ENCODE measurements at regions not wholly inside any gene's neighbourhood (a gene's known extent, or its start where the extent isn't known, plus 50 kb on each side); places are given as distances from the start of the nearest gene placed in this dataset.

GRCh38 chr3:22319446-22319845, 568.4 kb upstream of the ZNF385D start:
- H3K9me3 Mint-ChIP-seq: peaks cover 11% of the 10 kb centered on the region
- no peaks in the 10 kb centered on the region for H3K27me3 Mint-ChIP-seq (ENCODE audit: low read depth)
- DNase-seq (ENCODE audit: low spot score): no peak
- no peaks in the 10 kb centered on the region for H3K36me3 Mint-ChIP-seq (ENCODE audit: low read depth)
- no peak overlapping the region for H3K27ac Mint-ChIP-seq
- H3K4me3 Mint-ChIP-seq: no peak overlapping the region
- no peaks in the 10 kb centered on the region for H3K4me1 Mint-ChIP-seq (ENCODE audit: low read depth)

- Mint-ChIP-seq H3K27me3 (ENCODE audit: low read depth) (no peaks in the 10 kb centered on the region), H3K36me3 (ENCODE audit: low read depth) (no peaks in the 10 kb centered on the region), H3K9me3 (peaks cover 6% of the 10 kb centered on the region), H3K4me3 (no peak overlapping the region), H3K27ac (no peak overlapping the region), H3K4me1 (ENCODE audit: low read depth) (no peaks in the 10 kb centered on the region)
- no peak for DNase-seq (ENCODE audit: low spot score)
These were observed 571.9 kb upstream of the ZNF385D start for GRCh38 chr3:22322861-22323260.

GRCh38 chr3:22326305-22326704, 575.3 kb upstream of the ZNF385D start:
- H3K4me1 Mint-ChIP-seq (ENCODE audit: low read depth): no peaks in the 10 kb centered on the region
- no peak for DNase-seq (ENCODE audit: low spot score)
- no peak overlapping the region for H3K4me3 Mint-ChIP-seq
- peaks cover 3% of the 10 kb centered on the region for H3K9me3 Mint-ChIP-seq
- H3K27me3 Mint-ChIP-seq (ENCODE audit: low read depth): no peaks in the 10 kb centered on the region
- H3K36me3 Mint-ChIP-seq (ENCODE audit: low read depth): no peaks in the 10 kb centered on the region
- H3K27ac Mint-ChIP-seq: no peak overlapping the region

- H3K27ac Mint-ChIP-seq: no peak overlapping the region
- no peaks in the 10 kb centered on the region for H3K9me3 Mint-ChIP-seq
- no peaks in the 10 kb centered on the region for H3K36me3 Mint-ChIP-seq (ENCODE audit: low read depth)
- H3K4me3 Mint-ChIP-seq: no peak overlapping the region
- no peaks in the 10 kb centered on the region for H3K27me3 Mint-ChIP-seq (ENCODE audit: low read depth)
- H3K4me1 Mint-ChIP-seq (ENCODE audit: low read depth): no peaks in the 10 kb centered on the region
- DNase-seq (ENCODE audit: low spot score): no peak
These were observed 584.0 kb upstream of the ZNF385D start for GRCh38 chr3:22334996-22335395.

DNA sequence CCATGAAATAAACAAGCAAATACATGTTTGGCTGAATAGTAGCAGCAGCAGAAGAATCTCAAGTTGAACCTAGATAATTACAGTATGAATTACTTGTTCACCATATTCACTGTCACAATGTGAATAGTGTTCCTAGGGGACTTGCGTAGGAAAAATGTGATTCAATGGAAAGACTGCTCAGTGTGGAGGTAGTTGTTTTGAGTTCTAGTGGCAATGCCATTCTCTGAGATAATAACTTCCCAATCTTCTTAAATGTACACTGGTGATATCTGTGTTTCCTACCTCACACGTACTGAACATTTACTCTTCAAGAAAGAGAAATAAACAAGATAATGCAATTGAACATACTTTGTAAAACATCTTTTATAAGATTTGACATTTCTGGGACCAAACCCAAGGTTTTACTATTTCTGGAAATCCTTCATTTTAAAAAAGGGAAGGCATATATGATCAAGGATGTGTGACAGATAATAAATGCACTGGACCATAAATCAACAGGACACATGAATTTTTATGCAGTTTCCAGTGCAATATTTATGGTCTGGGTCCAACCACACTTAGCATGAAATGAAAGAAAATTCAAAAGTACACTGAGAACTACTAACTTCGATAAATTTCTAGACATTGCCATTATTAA, 598.3 kb upstream of the ZNF385D start:
- H3K4me1 Mint-ChIP-seq (ENCODE audit: low read depth): no peaks in the 10 kb centered on the region
- no peak for DNase-seq (ENCODE audit: low spot score)
- no peaks in the 10 kb centered on the region for H3K27me3 Mint-ChIP-seq (ENCODE audit: low read depth)
- H3K27ac Mint-ChIP-seq: no peak overlapping the region
- no peaks in the 10 kb centered on the region for H3K36me3 Mint-ChIP-seq (ENCODE audit: low read depth)
- H3K9me3 Mint-ChIP-seq: no peaks in the 10 kb centered on the region
- no peak overlapping the region for H3K4me3 Mint-ChIP-seq

DNA sequence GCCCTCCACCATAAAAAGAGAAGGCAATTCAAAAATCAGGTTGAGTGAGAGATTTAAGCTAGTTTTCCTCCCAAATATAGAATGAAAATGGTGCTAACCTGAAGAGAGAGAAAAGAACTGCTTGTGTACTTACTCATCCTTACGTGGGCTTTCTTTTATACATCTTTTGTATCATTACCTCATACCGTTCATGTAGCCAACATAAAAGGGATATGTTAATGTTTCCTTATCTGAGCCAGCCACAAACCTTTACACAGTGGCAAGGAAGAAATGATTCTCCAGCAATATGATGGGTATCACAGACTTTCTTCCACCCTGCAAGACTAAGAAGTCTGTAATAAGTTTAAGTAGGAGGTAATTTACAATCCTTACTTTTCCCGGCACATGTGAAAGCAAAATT, 600.8 kb upstream of the ZNF385D start:
- Mint-ChIP-seq H3K9me3 (no peaks in the 10 kb centered on the region), H3K36me3 (ENCODE audit: low read depth) (no peaks in the 10 kb centered on the region), H3K4me3 (no peak overlapping the region), H3K27me3 (ENCODE audit: low read depth) (no peaks in the 10 kb centered on the region), H3K4me1 (ENCODE audit: low read depth) (no peaks in the 10 kb centered on the region), H3K27ac (no peak overlapping the region)
- no peak for DNase-seq (ENCODE audit: low spot score)

DNA sequence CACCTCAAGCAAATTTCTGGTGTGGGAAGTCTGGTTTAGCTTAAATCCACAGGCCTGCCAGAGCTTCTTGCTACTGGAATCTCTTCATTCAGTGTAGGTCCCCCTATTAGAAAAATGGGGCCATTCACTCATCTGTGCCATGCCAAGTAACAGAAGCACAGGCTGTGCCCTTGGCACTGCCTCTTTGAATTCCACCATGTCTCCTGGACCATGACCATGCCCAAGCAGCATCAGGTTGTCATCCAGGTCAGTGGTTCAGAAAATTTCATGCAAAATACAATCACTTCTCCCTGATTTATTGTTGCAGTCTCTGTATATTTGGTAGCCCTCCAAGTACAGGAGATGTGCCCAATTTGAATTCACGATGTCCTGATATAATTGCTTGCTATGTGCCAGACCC, 602.1 kb upstream of the ZNF385D start:
- Mint-ChIP-seq H3K4me1 (ENCODE audit: low read depth) (no peaks in the 10 kb centered on the region), H3K9me3 (no peaks in the 10 kb centered on the region), H3K4me3 (no peak overlapping the region), H3K27ac (no peak overlapping the region), H3K36me3 (ENCODE audit: low read depth) (no peaks in the 10 kb centered on the region), H3K27me3 (ENCODE audit: low read depth) (no peaks in the 10 kb centered on the region)
- no peak for DNase-seq (ENCODE audit: low spot score)

DNA sequence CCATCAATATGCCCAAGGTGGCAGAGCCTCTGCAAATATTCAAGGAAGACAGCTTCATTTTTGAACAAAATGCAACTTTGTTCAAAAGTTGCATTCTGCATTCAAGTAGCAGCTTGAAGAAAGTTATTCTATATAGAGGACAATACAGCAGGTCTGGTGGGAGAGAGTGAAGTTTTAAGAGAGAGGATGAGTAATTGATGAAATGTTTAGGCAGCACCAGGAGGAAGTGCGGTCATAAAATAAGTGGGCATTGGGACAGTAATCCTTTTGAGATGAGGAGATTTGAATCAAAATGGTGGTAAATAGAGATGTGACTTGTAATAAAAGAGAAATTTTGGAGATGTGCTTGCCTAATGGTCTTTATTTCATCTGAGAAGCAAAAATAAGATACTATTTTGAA, 607.3 kb upstream of the ZNF385D start:
- Mint-ChIP-seq H3K27me3 (ENCODE audit: low read depth) (no peaks in the 10 kb centered on the region), H3K9me3 (no peaks in the 10 kb centered on the region), H3K27ac (no peak overlapping the region), H3K4me3 (no peak overlapping the region), H3K4me1 (ENCODE audit: low read depth) (no peaks in the 10 kb centered on the region), H3K36me3 (ENCODE audit: low read depth) (no peaks in the 10 kb centered on the region)
- no peak for DNase-seq (ENCODE audit: low spot score)

- no peak for DNase-seq (ENCODE audit: low spot score)
- H3K4me3 Mint-ChIP-seq: no peak overlapping the region
- no peaks in the 10 kb centered on the region for H3K27me3 Mint-ChIP-seq (ENCODE audit: low read depth)
- no peaks in the 10 kb centered on the region for H3K4me1 Mint-ChIP-seq (ENCODE audit: low read depth)
- no peaks in the 10 kb centered on the region for H3K36me3 Mint-ChIP-seq (ENCODE audit: low read depth)
- H3K27ac Mint-ChIP-seq: no peak overlapping the region
- no peaks in the 10 kb centered on the region for H3K9me3 Mint-ChIP-seq
These were observed 609.2 kb upstream of the ZNF385D start for GRCh38 chr3:22360164-22360563.

GRCh38 chr3:22360970-22361369, 610.0 kb upstream of the ZNF385D start:
- H3K27me3 Mint-ChIP-seq (ENCODE audit: low read depth): no peaks in the 10 kb centered on the region
- no peaks in the 10 kb centered on the region for H3K36me3 Mint-ChIP-seq (ENCODE audit: low read depth)
- no peaks in the 10 kb centered on the region for H3K9me3 Mint-ChIP-seq
- no peak overlapping the region for H3K27ac Mint-ChIP-seq
- no peak for DNase-seq (ENCODE audit: low spot score)
- H3K4me3 Mint-ChIP-seq: no peak overlapping the region
- no peaks in the 10 kb centered on the region for H3K4me1 Mint-ChIP-seq (ENCODE audit: low read depth)

- Mint-ChIP-seq H3K4me1 (ENCODE audit: low read depth) (no peaks in the 10 kb centered on the region), H3K9me3 (no peaks in the 10 kb centered on the region), H3K27me3 (ENCODE audit: low read depth) (no peaks in the 10 kb centered on the region), H3K27ac (no peak overlapping the region), H3K36me3 (ENCODE audit: low read depth) (no peaks in the 10 kb centered on the region), H3K4me3 (no peak overlapping the region)
- no peak for DNase-seq (ENCODE audit: low spot score)
These were observed 610.5 kb upstream of the ZNF385D start for GRCh38 chr3:22361521-22361920.

DNA sequence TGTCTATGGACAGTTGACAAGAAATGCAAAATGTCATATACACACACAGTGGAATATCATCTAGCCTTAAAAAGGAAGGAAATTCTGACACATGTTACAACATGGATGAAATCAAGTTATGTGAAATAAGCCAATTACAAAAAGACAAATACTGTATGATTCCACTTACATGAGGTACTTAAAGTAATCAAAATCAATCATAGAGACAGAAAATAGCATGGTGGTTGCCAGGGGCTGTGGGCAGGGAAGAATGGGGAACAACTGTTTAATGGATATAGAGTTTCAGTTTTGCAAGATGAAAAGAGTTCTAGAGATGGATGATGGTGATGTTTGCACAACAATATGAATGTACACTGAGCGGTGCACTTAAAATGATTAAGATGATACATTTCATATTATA, 613.8 kb upstream of the ZNF385D start:
- H3K4me3 Mint-ChIP-seq: no peak overlapping the region
- H3K27me3 Mint-ChIP-seq (ENCODE audit: low read depth): no peaks in the 10 kb centered on the region
- no peaks in the 10 kb centered on the region for H3K36me3 Mint-ChIP-seq (ENCODE audit: low read depth)
- DNase-seq (ENCODE audit: low spot score): no peak
- H3K27ac Mint-ChIP-seq: no peak overlapping the region
- no peaks in the 10 kb centered on the region for H3K9me3 Mint-ChIP-seq
- H3K4me1 Mint-ChIP-seq (ENCODE audit: low read depth): no peaks in the 10 kb centered on the region

- Mint-ChIP-seq H3K4me1 (ENCODE audit: low read depth) (no peaks in the 10 kb centered on the region), H3K9me3 (no peaks in the 10 kb centered on the region), H3K36me3 (ENCODE audit: low read depth) (no peaks in the 10 kb centered on the region), H3K27me3 (ENCODE audit: low read depth) (peaks cover 10% of the 10 kb centered on the region), H3K4me3 (no peak overlapping the region), H3K27ac (no peak overlapping the region)
- DNase-seq (ENCODE audit: low spot score): no peak
These were observed 615.8 kb upstream of the ZNF385D start for GRCh38 chr3:22366781-22367180.

DNA sequence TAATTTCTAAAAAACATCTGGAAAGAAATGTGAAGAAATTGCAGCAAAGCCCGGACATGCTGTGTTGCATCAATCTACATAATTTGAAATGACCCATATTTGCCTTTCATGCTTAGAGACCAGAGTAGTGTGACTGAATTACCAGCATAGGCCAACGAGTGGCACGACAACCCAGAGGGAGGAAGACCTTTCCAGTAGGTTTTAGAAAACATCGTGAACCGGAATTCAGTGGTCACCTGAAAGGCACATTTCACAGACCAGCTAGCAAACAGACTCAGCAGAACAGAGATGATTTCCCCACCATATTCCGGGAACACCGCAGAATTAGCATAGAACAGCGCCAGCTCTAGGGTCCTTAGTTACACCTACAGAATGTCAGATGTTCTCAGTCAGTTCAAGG, 620.0 kb upstream of the ZNF385D start:
- H3K4me1 Mint-ChIP-seq (ENCODE audit: low read depth): no peaks in the 10 kb centered on the region
- no peaks in the 10 kb centered on the region for H3K36me3 Mint-ChIP-seq (ENCODE audit: low read depth)
- H3K27me3 Mint-ChIP-seq (ENCODE audit: low read depth): peaks cover 18% of the 10 kb centered on the region
- no peak overlapping the region for H3K27ac Mint-ChIP-seq
- H3K9me3 Mint-ChIP-seq: no peaks in the 10 kb centered on the region
- H3K4me3 Mint-ChIP-seq: no peak overlapping the region
- no peak for DNase-seq (ENCODE audit: low spot score)

- Mint-ChIP-seq H3K4me3 (no peak overlapping the region), H3K27me3 (ENCODE audit: low read depth) (peaks cover 18% of the 10 kb centered on the region), H3K9me3 (no peaks in the 10 kb centered on the region), H3K36me3 (ENCODE audit: low read depth) (no peaks in the 10 kb centered on the region), H3K27ac (no peak overlapping the region), H3K4me1 (ENCODE audit: low read depth) (no peaks in the 10 kb centered on the region)
- no peak for DNase-seq (ENCODE audit: low spot score)
These were observed 620.7 kb upstream of the ZNF385D start for GRCh38 chr3:22371607-22372291.

Data from T-helper 2 cell treated with Interferon-gamma antibody and Interleukin-4, amounts not matched to agents 5 μg/mL and 100 μg/mL, for 36 hours (primary cell).